ENCODE measurements at regions not wholly inside any gene's neighbourhood (a gene's known extent, or its start where the extent isn't known, plus 50 kb on each side); places are given as distances from the start of the nearest gene placed in this dataset.

GRCh38 chr2:104649866-104650265 lies 204.0 kb upstream of the POU3F3 start:
- no peak for DNase-seq

GRCh38 chr2:104650405-104650996 lies 203.4 kb upstream of the POU3F3 start:
- DNase-seq = no peak

- DNase-seq = no peak
These were observed 199.1 kb upstream of the POU3F3 start for GRCh38 chr2:104654811-104655210.

GRCh38 chr2:104656571-104657163 lies 197.2 kb upstream of the POU3F3 start:
- no peak for DNase-seq

GRCh38 chr2:104658144-104658835 lies 195.6 kb upstream of the POU3F3 start:
- no peak for DNase-seq

- no peak for DNase-seq
These were observed 194.9 kb upstream of the POU3F3 start for GRCh38 chr2:104658904-104659591.

- DNase-seq = no peak
These were observed 192.9 kb upstream of the POU3F3 start for GRCh38 chr2:104660991-104661390.

GRCh38 chr2:104664672-104665071 lies 189.2 kb upstream of the POU3F3 start:
- DNase-seq = no peak

- no peak for DNase-seq
These were observed 185.3 kb upstream of the POU3F3 start for GRCh38 chr2:104668631-104669030.

- no peak for DNase-seq
These were observed 180.7 kb upstream of the POU3F3 start for GRCh38 chr2:104673225-104673624.

GRCh38 chr2:104678181-104678580 lies 175.7 kb upstream of the POU3F3 start:
- DNase-seq = no peak

GRCh38 chr2:104685591-104685990 lies 168.3 kb upstream of the POU3F3 start:
- no peak for DNase-seq

- no peak for DNase-seq
These were observed 166.8 kb upstream of the POU3F3 start for GRCh38 chr2:104687147-104687546.

GRCh38 chr2:104690255-104690984 lies 163.5 kb upstream of the POU3F3 start:
- DNase-seq = no peak

- DNase-seq = no peak
These were observed 155.6 kb upstream of the POU3F3 start for GRCh38 chr2:104698276-104698675.

- no peak for DNase-seq
These were observed 152.5 kb upstream of the POU3F3 start for GRCh38 chr2:104701411-104701911.

- no peak for DNase-seq
These were observed 151.7 kb upstream of the POU3F3 start for GRCh38 chr2:104702031-104702850.

- DNase-seq = no peak
These were observed 150.2 kb upstream of the POU3F3 start for GRCh38 chr2:104703669-104704068.

GRCh38 chr2:104704496-104705245 lies 149.2 kb upstream of the POU3F3 start:
- DNase-seq = no peak

- DNase-seq = no peak
These were observed 146.9 kb upstream of the POU3F3 start for GRCh38 chr2:104707056-104707455.

- DNase-seq = no peak
These were observed 144.9 kb upstream of the POU3F3 start for GRCh38 chr2:104708967-104709366.
